ENCODE measurements at regions not wholly inside any gene's neighbourhood (a gene's known extent, or its start where the extent isn't known, plus 50 kb on each side); places are given as distances from the start of the nearest gene placed in this dataset.
"Not testable (repeated sequence)": the region's sequence is repeated elsewhere in the genome, so short reads cannot be mapped to it uniquely, and the experiment has no call there.

- Histone ChIP-seq H3K27ac (ENCODE audit: low read length) (no peak overlapping the region), H3K9me3 (ENCODE audit: control insufficient read depth in 1 of 2, low read length in 2 of 2) (peaks cover 0 to 3% of the 10 kb centered on the region in 2 donors), H3K4me1 (ENCODE audit: control insufficient read depth in 1 of 2, insufficient read depth in 2 of 2, low read length in 2 of 2) (no peaks in the 10 kb centered on the region), H3K4me3 (ENCODE audit: low read depth in 1 of 2, low read length in 2 of 2) (no peak overlapping the region), H3K27me3 (ENCODE audit: low read depth, low read length) (no peaks in the 10 kb centered on the region), H3K36me3 (ENCODE audit: control insufficient read depth in 1 of 2, insufficient read depth in 2 of 2, low read length in 2 of 2) (no peaks in the 10 kb centered on the region)
Observed at GRCh38 chr3:74200952-74201351, 413.5 kb downstream of the CNTN3 start.

GRCh38 chr3:74178664-74179063 is 435.8 kb downstream of the CNTN3 start:
- H3K4me3 ChIP-seq (ENCODE audit: low read depth in 1 of 2, low read length in 2 of 2); H3K4me1 ChIP-seq (ENCODE audit: control insufficient read depth in 1 of 2, insufficient read depth in 2 of 2, low read length in 2 of 2); H3K9me3 ChIP-seq (ENCODE audit: control insufficient read depth in 1 of 2, low read length in 2 of 2); H3K36me3 ChIP-seq (ENCODE audit: control insufficient read depth in 1 of 2, insufficient read depth in 2 of 2, low read length in 2 of 2); H3K27ac ChIP-seq (ENCODE audit: low read length); H3K27me3 ChIP-seq (ENCODE audit: low read depth, low read length): not testable (repeated sequence)

- Histone ChIP-seq H3K27me3 (ENCODE audit: low read depth, low read length) (no peaks in the 10 kb centered on the region), H3K9me3 (ENCODE audit: control insufficient read depth in 1 of 2, low read length in 2 of 2) (no peaks in the 10 kb centered on the region), H3K27ac (ENCODE audit: low read length) (no peak overlapping the region), H3K36me3 (ENCODE audit: control insufficient read depth in 1 of 2, insufficient read depth in 2 of 2, low read length in 2 of 2) (no peaks in the 10 kb centered on the region), H3K4me1 (ENCODE audit: control insufficient read depth in 1 of 2, insufficient read depth in 2 of 2, low read length in 2 of 2) (no peaks in the 10 kb centered on the region), H3K4me3 (ENCODE audit: low read depth in 1 of 2, low read length in 2 of 2) (no peak overlapping the region)
Observed at GRCh38 chr3:74173090-74173489, 441.4 kb downstream of the CNTN3 start.

- H3K27ac ChIP-seq (ENCODE audit: low read length): no peak overlapping the region
- H3K36me3 ChIP-seq (ENCODE audit: control insufficient read depth in 1 of 2, insufficient read depth in 2 of 2, low read length in 2 of 2): no peaks in the 10 kb centered on the region
- H3K4me3 ChIP-seq (ENCODE audit: low read depth in 1 of 2, low read length in 2 of 2): no peak overlapping the region
- no peaks in the 10 kb centered on the region for H3K4me1 ChIP-seq (ENCODE audit: control insufficient read depth in 1 of 2, insufficient read depth in 2 of 2, low read length in 2 of 2)
- no peaks in the 10 kb centered on the region for H3K9me3 ChIP-seq (ENCODE audit: control insufficient read depth in 1 of 2, low read length in 2 of 2)
- no peaks in the 10 kb centered on the region for H3K27me3 ChIP-seq (ENCODE audit: low read depth, low read length)
Observed at GRCh38 chr3:74167926-74168325, 446.5 kb downstream of the CNTN3 start.

- Histone ChIP-seq H3K9me3 (ENCODE audit: control insufficient read depth in 1 of 2, low read length in 2 of 2) (no peaks in the 10 kb centered on the region), H3K4me1 (ENCODE audit: control insufficient read depth in 1 of 2, insufficient read depth in 2 of 2, low read length in 2 of 2) (no peaks in the 10 kb centered on the region), H3K36me3 (ENCODE audit: control insufficient read depth in 1 of 2, insufficient read depth in 2 of 2, low read length in 2 of 2) (no peaks in the 10 kb centered on the region), H3K27ac (ENCODE audit: low read length) (no peak overlapping the region), H3K4me3 (ENCODE audit: low read depth in 1 of 2, low read length in 2 of 2) (no peak overlapping the region), H3K27me3 (ENCODE audit: low read depth, low read length) (no peaks in the 10 kb centered on the region)
Observed at GRCh38 chr3:74165211-74165610, 449.2 kb downstream of the CNTN3 start.

GRCh38 chr3:74149466-74149865 is 465.0 kb downstream of the CNTN3 start:
- Histone ChIP-seq H3K27ac (ENCODE audit: low read length) (no peak overlapping the region), H3K4me1 (ENCODE audit: control insufficient read depth in 1 of 2, insufficient read depth in 2 of 2, low read length in 2 of 2) (no peaks in the 10 kb centered on the region), H3K4me3 (ENCODE audit: low read depth in 1 of 2, low read length in 2 of 2) (no peak overlapping the region), H3K36me3 (ENCODE audit: control insufficient read depth in 1 of 2, insufficient read depth in 2 of 2, low read length in 2 of 2) (no peaks in the 10 kb centered on the region), H3K9me3 (ENCODE audit: control insufficient read depth in 1 of 2, low read length in 2 of 2) (no peaks in the 10 kb centered on the region), H3K27me3 (ENCODE audit: low read depth, low read length) (no peaks in the 10 kb centered on the region)

GRCh38 chr3:74145277-74145676 is 469.2 kb downstream of the CNTN3 start:
- Histone ChIP-seq H3K4me1 (ENCODE audit: control insufficient read depth in 1 of 2, insufficient read depth in 2 of 2, low read length in 2 of 2) (no peaks in the 10 kb centered on the region), H3K4me3 (ENCODE audit: low read depth in 1 of 2, low read length in 2 of 2) (no peak overlapping the region), H3K36me3 (ENCODE audit: control insufficient read depth in 1 of 2, insufficient read depth in 2 of 2, low read length in 2 of 2) (no peaks in the 10 kb centered on the region), H3K9me3 (ENCODE audit: control insufficient read depth in 1 of 2, low read length in 2 of 2) (no peaks in the 10 kb centered on the region), H3K27ac (ENCODE audit: low read length) (no peak overlapping the region), H3K27me3 (ENCODE audit: low read depth, low read length) (no peaks in the 10 kb centered on the region)

GRCh38 chr3:74139648-74140047 is 474.8 kb downstream of the CNTN3 start:
- H3K9me3 ChIP-seq (ENCODE audit: control insufficient read depth in 1 of 2, low read length in 2 of 2): no peaks in the 10 kb centered on the region
- no peak overlapping the region for H3K4me3 ChIP-seq (ENCODE audit: low read depth in 1 of 2, low read length in 2 of 2)
- no peaks in the 10 kb centered on the region for H3K27me3 ChIP-seq (ENCODE audit: low read depth, low read length)
- no peak overlapping the region for H3K27ac ChIP-seq (ENCODE audit: low read length)
- H3K36me3 ChIP-seq (ENCODE audit: control insufficient read depth in 1 of 2, insufficient read depth in 2 of 2, low read length in 2 of 2): no peaks in the 10 kb centered on the region
- no peaks in the 10 kb centered on the region for H3K4me1 ChIP-seq (ENCODE audit: control insufficient read depth in 1 of 2, insufficient read depth in 2 of 2, low read length in 2 of 2)

GRCh38 chr3:74137790-74138189 is 476.7 kb downstream of the CNTN3 start:
- H3K36me3 ChIP-seq (ENCODE audit: control insufficient read depth in 1 of 2, insufficient read depth in 2 of 2, low read length in 2 of 2): no peaks in the 10 kb centered on the region
- H3K27ac ChIP-seq (ENCODE audit: low read length): no peak overlapping the region
- H3K4me3 ChIP-seq (ENCODE audit: low read depth in 1 of 2, low read length in 2 of 2): no peak overlapping the region
- no peaks in the 10 kb centered on the region for H3K4me1 ChIP-seq (ENCODE audit: control insufficient read depth in 1 of 2, insufficient read depth in 2 of 2, low read length in 2 of 2)
- no peaks in the 10 kb centered on the region for H3K27me3 ChIP-seq (ENCODE audit: low read depth, low read length)
- H3K9me3 ChIP-seq (ENCODE audit: control insufficient read depth in 1 of 2, low read length in 2 of 2): no peaks in the 10 kb centered on the region

GRCh38 chr3:74135808-74136207 is 478.7 kb downstream of the CNTN3 start:
- Histone ChIP-seq H3K9me3 (ENCODE audit: control insufficient read depth in 1 of 2, low read length in 2 of 2) (no peaks in the 10 kb centered on the region), H3K4me1 (ENCODE audit: control insufficient read depth in 1 of 2, insufficient read depth in 2 of 2, low read length in 2 of 2) (no peaks in the 10 kb centered on the region), H3K27me3 (ENCODE audit: low read depth, low read length) (no peaks in the 10 kb centered on the region), H3K27ac (ENCODE audit: low read length) (no peak overlapping the region), H3K36me3 (ENCODE audit: control insufficient read depth in 1 of 2, insufficient read depth in 2 of 2, low read length in 2 of 2) (no peaks in the 10 kb centered on the region), H3K4me3 (ENCODE audit: low read depth in 1 of 2, low read length in 2 of 2) (no peak overlapping the region)

- Histone ChIP-seq H3K4me1 (ENCODE audit: control insufficient read depth in 1 of 2, insufficient read depth in 2 of 2, low read length in 2 of 2) (no peaks in the 10 kb centered on the region), H3K27ac (ENCODE audit: low read length) (no peak overlapping the region), H3K36me3 (ENCODE audit: control insufficient read depth in 1 of 2, insufficient read depth in 2 of 2, low read length in 2 of 2) (no peaks in the 10 kb centered on the region), H3K4me3 (ENCODE audit: low read depth in 1 of 2, low read length in 2 of 2) (no peak overlapping the region), H3K9me3 (ENCODE audit: control insufficient read depth in 1 of 2, low read length in 2 of 2) (no peaks in the 10 kb centered on the region), H3K27me3 (ENCODE audit: low read depth, low read length) (no peaks in the 10 kb centered on the region)
Observed at GRCh38 chr3:74134831-74135230, 479.6 kb downstream of the CNTN3 start.

GRCh38 chr3:74131546-74132328 is 482.7 kb downstream of the CNTN3 start:
- not testable (repeated sequence) for H3K27ac ChIP-seq (ENCODE audit: low read length); H3K9me3 ChIP-seq (ENCODE audit: control insufficient read depth in 1 of 2, low read length in 2 of 2); H3K4me3 ChIP-seq (ENCODE audit: low read depth in 1 of 2, low read length in 2 of 2); H3K27me3 ChIP-seq (ENCODE audit: low read depth, low read length); H3K36me3 ChIP-seq (ENCODE audit: control insufficient read depth in 1 of 2, insufficient read depth in 2 of 2, low read length in 2 of 2); H3K4me1 ChIP-seq (ENCODE audit: control insufficient read depth in 1 of 2, insufficient read depth in 2 of 2, low read length in 2 of 2)

All from muscle layer of duodenum (tissue), 2 donors.